ENCODE measurements at regions not wholly inside any gene's neighbourhood (a gene's known extent, or its start where the extent isn't known, plus 50 kb on each side); places are given as distances from the start of the nearest gene placed in this dataset.

DNA sequence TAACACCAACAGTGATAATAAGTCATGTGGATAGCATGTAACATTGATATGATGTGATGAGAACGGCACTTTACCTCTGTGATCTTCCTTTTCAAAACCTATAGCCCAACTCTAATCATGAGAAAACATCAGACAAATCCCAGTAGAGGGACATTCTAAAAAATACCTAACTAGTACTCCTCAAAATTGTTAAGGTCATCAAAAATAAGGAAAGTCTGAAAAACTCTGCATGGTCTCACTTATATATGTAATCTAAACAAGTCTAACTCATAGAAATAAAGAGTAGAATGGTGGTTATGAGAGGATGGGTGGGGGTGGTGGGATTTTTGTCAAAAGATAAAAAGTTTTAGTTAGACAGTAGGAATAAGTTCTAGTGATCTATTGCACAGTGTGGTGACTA is 243.9 kb upstream of the GRIA3 start:
- TF ChIP-seq, protein P1, sequence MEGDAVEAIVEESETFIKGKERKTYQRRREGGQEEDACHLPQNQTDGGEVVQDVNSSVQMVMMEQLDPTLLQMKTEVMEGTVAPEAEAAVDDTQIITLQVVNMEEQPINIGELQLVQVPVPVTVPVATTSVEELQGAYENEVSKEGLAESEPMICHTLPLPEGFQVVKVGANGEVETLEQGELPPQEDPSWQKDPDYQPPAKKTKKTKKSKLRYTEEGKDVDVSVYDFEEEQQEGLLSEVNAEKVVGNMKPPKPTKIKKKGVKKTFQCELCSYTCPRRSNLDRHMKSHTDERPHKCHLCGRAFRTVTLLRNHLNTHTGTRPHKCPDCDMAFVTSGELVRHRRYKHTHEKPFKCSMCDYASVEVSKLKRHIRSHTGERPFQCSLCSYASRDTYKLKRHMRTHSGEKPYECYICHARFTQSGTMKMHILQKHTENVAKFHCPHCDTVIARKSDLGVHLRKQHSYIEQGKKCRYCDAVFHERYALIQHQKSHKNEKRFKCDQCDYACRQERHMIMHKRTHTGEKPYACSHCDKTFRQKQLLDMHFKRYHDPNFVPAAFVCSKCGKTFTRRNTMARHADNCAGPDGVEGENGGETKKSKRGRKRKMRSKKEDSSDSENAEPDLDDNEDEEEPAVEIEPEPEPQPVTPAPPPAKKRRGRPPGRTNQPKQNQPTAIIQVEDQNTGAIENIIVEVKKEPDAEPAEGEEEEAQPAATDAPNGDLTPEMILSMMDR (IDR thresholded peaks at IDR 0.05) = no peak
- no peak for TF ChIP-seq POLR2A (IDR thresholded peaks at IDR 0.05)
- TF ChIP-seq POLR2AphosphoS5 (IDR thresholded peaks at IDR 0.05) = no peak

Data from prostate gland (tissue), 2 donors.